ENCODE measurements at regions not wholly inside any gene's neighbourhood (a gene's known extent, or its start where the extent isn't known, plus 50 kb on each side); places are given as distances from the start of the nearest gene placed in this dataset.
"Not testable (repeated sequence)": the region's sequence is repeated elsewhere in the genome, so short reads cannot be mapped to it uniquely, and the experiment has no call there.

DNA sequence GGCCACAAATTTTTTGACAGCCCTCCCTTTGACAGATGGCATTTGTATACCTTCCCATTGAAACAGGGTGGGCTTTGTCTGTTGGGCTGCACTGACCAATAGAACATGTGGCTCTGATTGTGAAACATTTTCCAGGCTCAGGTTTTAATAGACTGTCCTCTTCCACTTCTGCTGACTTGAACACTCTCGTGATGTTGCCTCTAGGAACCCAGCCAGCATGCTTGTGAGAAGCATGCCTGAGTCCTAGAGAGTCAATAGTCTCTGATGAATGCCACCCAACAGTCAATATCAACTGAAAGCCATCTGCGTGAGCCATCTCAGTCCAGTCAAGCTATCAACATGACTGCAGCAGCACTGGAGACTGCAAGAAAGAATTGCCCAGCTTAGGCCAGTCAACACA is 290.0 kb downstream of the SLC7A11 start:
- DNase-seq (ENCODE audit: extremely low spot score, unreplicated experiment): no peak

DNA sequence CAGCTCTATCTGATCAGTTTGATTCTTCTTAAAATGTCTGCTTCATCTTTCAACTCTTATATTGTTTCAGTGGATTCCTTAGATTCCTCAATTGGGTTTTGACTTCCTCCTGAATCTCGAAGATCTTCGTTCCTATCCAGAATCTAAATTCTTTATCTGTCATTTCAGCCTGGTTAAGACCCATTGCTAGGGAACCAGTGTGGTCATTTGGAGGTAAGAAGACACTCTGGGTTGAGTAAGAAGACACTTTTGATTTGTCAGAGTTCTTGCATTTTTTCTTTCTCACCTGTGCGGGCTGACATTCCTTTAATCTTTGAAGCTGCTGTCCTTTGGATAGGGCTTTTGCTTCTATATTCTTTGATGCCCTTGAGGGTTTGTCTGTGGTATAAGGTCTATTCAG is 291.9 kb downstream of the SLC7A11 start:
- H3K27ac Mint-ChIP-seq (ENCODE audit: unreplicated experiment): no peak overlapping the region
- peaks cover 1% of the 10 kb centered on the region for H3K4me1 Mint-ChIP-seq (ENCODE audit: unreplicated experiment)
- H3K27me3 Mint-ChIP-seq (ENCODE audit: unreplicated experiment): no peaks in the 10 kb centered on the region
- TF ChIP-seq, protein P1, sequence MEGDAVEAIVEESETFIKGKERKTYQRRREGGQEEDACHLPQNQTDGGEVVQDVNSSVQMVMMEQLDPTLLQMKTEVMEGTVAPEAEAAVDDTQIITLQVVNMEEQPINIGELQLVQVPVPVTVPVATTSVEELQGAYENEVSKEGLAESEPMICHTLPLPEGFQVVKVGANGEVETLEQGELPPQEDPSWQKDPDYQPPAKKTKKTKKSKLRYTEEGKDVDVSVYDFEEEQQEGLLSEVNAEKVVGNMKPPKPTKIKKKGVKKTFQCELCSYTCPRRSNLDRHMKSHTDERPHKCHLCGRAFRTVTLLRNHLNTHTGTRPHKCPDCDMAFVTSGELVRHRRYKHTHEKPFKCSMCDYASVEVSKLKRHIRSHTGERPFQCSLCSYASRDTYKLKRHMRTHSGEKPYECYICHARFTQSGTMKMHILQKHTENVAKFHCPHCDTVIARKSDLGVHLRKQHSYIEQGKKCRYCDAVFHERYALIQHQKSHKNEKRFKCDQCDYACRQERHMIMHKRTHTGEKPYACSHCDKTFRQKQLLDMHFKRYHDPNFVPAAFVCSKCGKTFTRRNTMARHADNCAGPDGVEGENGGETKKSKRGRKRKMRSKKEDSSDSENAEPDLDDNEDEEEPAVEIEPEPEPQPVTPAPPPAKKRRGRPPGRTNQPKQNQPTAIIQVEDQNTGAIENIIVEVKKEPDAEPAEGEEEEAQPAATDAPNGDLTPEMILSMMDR (IDR thresholded peaks at IDR 0.05): no peak
- peaks cover 19% of the 10 kb centered on the region for H3K9me3 Mint-ChIP-seq (ENCODE audit: unreplicated experiment)
- peaks cover 2% of the 10 kb centered on the region for H3K36me3 Mint-ChIP-seq (ENCODE audit: unreplicated experiment)
- no peak overlapping the region for H3K4me3 Mint-ChIP-seq (ENCODE audit: unreplicated experiment)
- no peak for DNase-seq (ENCODE audit: extremely low spot score, unreplicated experiment)

More for the DNA sequence above, 290.0 kb downstream of the SLC7A11 start:
- H3K27ac Mint-ChIP-seq (ENCODE audit: unreplicated experiment): no peak overlapping the region
- H3K4me3 Mint-ChIP-seq (ENCODE audit: unreplicated experiment): no peak overlapping the region
- peaks cover 19% of the 10 kb centered on the region for H3K9me3 Mint-ChIP-seq (ENCODE audit: unreplicated experiment)
- TF ChIP-seq, protein P1 (IDR thresholded peaks at IDR 0.05): no peak
- peaks cover 1% of the 10 kb centered on the region for H3K4me1 Mint-ChIP-seq (ENCODE audit: unreplicated experiment)
- H3K36me3 Mint-ChIP-seq (ENCODE audit: unreplicated experiment): peaks cover 2% of the 10 kb centered on the region
- H3K27me3 Mint-ChIP-seq (ENCODE audit: unreplicated experiment): no peaks in the 10 kb centered on the region

DNA sequence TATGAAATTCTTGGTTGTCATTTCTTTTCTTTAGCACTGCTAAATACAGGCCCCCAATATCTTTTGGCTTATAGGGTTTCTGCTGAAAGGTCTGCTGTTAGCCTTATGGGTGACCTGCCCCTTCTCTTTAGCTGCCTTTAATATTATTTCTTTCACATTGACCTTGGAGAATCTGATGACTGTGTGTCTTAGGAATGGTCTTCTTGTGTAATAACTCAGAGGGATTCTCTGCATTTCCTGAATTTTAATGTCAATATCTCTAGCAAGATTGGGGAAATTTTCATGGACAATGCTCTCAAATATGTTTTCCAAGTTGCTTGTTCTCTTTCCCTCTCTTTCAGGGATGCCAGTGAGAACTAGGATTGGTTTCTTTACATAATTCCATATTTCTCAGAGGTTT is 292.4 kb downstream of the SLC7A11 start:
- no peak overlapping the region for H3K27ac Mint-ChIP-seq (ENCODE audit: unreplicated experiment)
- DNase-seq (ENCODE audit: extremely low spot score, unreplicated experiment): no peak
- peaks cover 2% of the 10 kb centered on the region for H3K36me3 Mint-ChIP-seq (ENCODE audit: unreplicated experiment)
- H3K27me3 Mint-ChIP-seq (ENCODE audit: unreplicated experiment): no peaks in the 10 kb centered on the region
- TF ChIP-seq, protein P1 (IDR thresholded peaks at IDR 0.05): no peak
- H3K4me1 Mint-ChIP-seq (ENCODE audit: unreplicated experiment): peaks cover 1% of the 10 kb centered on the region
- no peak overlapping the region for H3K4me3 Mint-ChIP-seq (ENCODE audit: unreplicated experiment)
- H3K9me3 Mint-ChIP-seq (ENCODE audit: unreplicated experiment): peaks cover 19% of the 10 kb centered on the region

GRCh38 chr4:137946453-137947174 is 295.5 kb downstream of the SLC7A11 start:
- no peak overlapping the region for H3K4me3 Mint-ChIP-seq (ENCODE audit: unreplicated experiment)
- H3K4me1 Mint-ChIP-seq (ENCODE audit: unreplicated experiment): peaks cover 1% of the 10 kb centered on the region
- no peak overlapping the region for H3K27ac Mint-ChIP-seq (ENCODE audit: unreplicated experiment)
- TF ChIP-seq, protein P1 (IDR thresholded peaks at IDR 0.05): no peak
- H3K9me3 Mint-ChIP-seq (ENCODE audit: unreplicated experiment): peaks cover 19% of the 10 kb centered on the region
- H3K36me3 Mint-ChIP-seq (ENCODE audit: unreplicated experiment): peaks cover 2% of the 10 kb centered on the region
- H3K27me3 Mint-ChIP-seq (ENCODE audit: unreplicated experiment): no peaks in the 10 kb centered on the region
- DNase-seq (ENCODE audit: extremely low spot score, unreplicated experiment): no peak

GRCh38 chr4:137942815-137943214 is 299.3 kb downstream of the SLC7A11 start:
- not testable (repeated sequence) for DNase-seq (ENCODE audit: extremely low spot score, unreplicated experiment); H3K4me1 Mint-ChIP-seq (ENCODE audit: unreplicated experiment); H3K36me3 Mint-ChIP-seq (ENCODE audit: unreplicated experiment); H3K27ac Mint-ChIP-seq (ENCODE audit: unreplicated experiment); H3K4me3 Mint-ChIP-seq (ENCODE audit: unreplicated experiment); H3K27me3 Mint-ChIP-seq (ENCODE audit: unreplicated experiment)
- peaks cover 10% of the 10 kb centered on the region for H3K9me3 Mint-ChIP-seq (ENCODE audit: unreplicated experiment)

DNA sequence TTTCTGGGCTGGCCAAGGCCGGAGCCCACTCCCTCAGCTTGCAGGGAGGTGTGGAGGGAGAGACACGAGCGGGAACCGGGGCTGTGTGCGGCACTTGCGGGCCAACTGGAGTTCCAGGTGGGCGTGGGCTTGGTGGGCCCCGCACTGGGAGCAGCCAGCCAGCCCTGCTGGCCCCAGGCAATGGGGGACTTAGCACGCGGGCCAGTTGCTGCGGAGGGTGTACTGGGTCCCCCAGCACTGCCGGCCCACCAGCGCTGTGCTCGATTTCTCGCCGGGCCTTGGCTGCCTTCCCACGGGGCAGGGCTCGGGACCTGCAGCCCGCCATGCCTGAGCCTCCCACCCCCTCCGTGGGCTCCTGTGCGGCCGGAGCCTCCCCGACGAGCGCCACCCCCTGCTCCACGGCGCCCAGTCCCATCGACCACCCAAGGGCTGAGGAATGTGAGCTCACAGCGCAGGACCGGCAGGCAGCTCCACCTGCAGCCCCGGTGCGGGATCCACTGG is 300.1 kb downstream of the SLC7A11 start:
- H3K27ac Mint-ChIP-seq (ENCODE audit: unreplicated experiment); H3K4me3 Mint-ChIP-seq (ENCODE audit: unreplicated experiment); DNase-seq (ENCODE audit: extremely low spot score, unreplicated experiment); H3K4me1 Mint-ChIP-seq (ENCODE audit: unreplicated experiment); H3K27me3 Mint-ChIP-seq (ENCODE audit: unreplicated experiment); H3K36me3 Mint-ChIP-seq (ENCODE audit: unreplicated experiment): not testable (repeated sequence)
- H3K9me3 Mint-ChIP-seq (ENCODE audit: unreplicated experiment): peaks cover 11% of the 10 kb centered on the region
